MM.1S (cell line): ENCODE measurements at regions not wholly inside any gene's neighbourhood (a gene's known extent, or its start where the extent isn't known, plus 50 kb on each side); places are given as distances from the start of the nearest gene placed in this dataset.
"Not testable (repeated sequence)": the region's sequence is repeated elsewhere in the genome, so short reads cannot be mapped to it uniquely, and the experiment has no call there.

Source experiments
- DNase-seq: peaks from one replicate; pipeline ENCODE4 v3.0.0-alpha.2; 2015
- H2AFZ ChIP-seq: fragments of 300-600 bp; sonication (generic); 2 replicates; pipeline ENCODE4 v1.6.0; 2016; ENCODE audit warnings: antibody characterized with exemption, low read length
- H3F3A ChIP-seq: fragments of 300-600 bp; sonication (generic); 2 replicates; pipeline ENCODE4 v1.6.1; 2016; ENCODE audit warnings: mild to moderate bottlenecking, antibody characterized with exemption, low read length, moderate library complexity, mixed read lengths; ENCODE audit not compliant: insufficient read depth
- H3K27ac ChIP-seq: fragments of 300-600 bp; sonication (generic); 2 replicates; pipeline ENCODE4 v1.5.1; 2016; ENCODE audit warnings: mild to moderate bottlenecking, low read length
- H3K27me3 ChIP-seq: fragments of 300-600 bp; sonication (generic); replicated peaks from 2 replicates; pipeline ENCODE4 v1.6.0; 2016; ENCODE audit warnings: low read length; ENCODE audit not compliant: insufficient read depth
- H3K36me3 ChIP-seq: fragments of 300-600 bp; sonication (generic); replicated peaks from 2 replicates; pipeline ENCODE4 v1.6.1; 2016; ENCODE audit warnings: mild to moderate bottlenecking, low read length, mixed read lengths; ENCODE audit not compliant: insufficient read depth
- H3K4me1 ChIP-seq: fragments of 300-600 bp; sonication (generic); 2 replicates; pipeline ENCODE4 v1.6.1; 2016; ENCODE audit warnings: low read length, mixed read lengths
- H3K4me2 ChIP-seq: fragments of 300-600 bp; sonication (generic); 2 replicates; pipeline ENCODE4 v1.6.0; 2016; ENCODE audit warnings: low read depth, low read length
- H3K4me3 ChIP-seq: fragments of 300-600 bp; sonication (generic); 2 replicates; pipeline ENCODE4 v1.5.1; 2016; ENCODE audit warnings: low read length, mixed read lengths
- H3K79me2 ChIP-seq: fragments of 300-600 bp; sonication (generic); 2 replicates; pipeline ENCODE4 v1.6.1; 2016; ENCODE audit warnings: mixed run types, low read length, mixed read lengths
- H3K9ac ChIP-seq: fragments of 300-600 bp; sonication (generic); 2 replicates; pipeline ENCODE4 v1.6.1; 2016; ENCODE audit warnings: low read length, mixed read lengths
- H3K9me2 ChIP-seq: fragments of 300-600 bp; sonication (generic); replicated peaks from 2 replicates; pipeline ENCODE4 v1.6.1; 2016; ENCODE audit warnings: mild to moderate bottlenecking, low read length, mixed read lengths; ENCODE audit not compliant: insufficient read depth
- H3K9me3 ChIP-seq: fragments of 300-600 bp; sonication (generic); replicated peaks from 2 replicates; pipeline ENCODE4 v1.6.1; 2016; ENCODE audit warnings: mild to moderate bottlenecking, low read length, mixed read lengths; ENCODE audit not compliant: insufficient read depth
- H4K20me1 ChIP-seq: fragments of 300-600 bp; sonication (generic); 2 replicates; pipeline ENCODE4 v1.6.1; 2016; ENCODE audit warnings: mild to moderate bottlenecking, low read length, moderate library complexity, mixed read lengths; ENCODE audit not compliant: insufficient read depth
- CTCF ChIP-seq: fragments of 300-600 bp; sonication (generic); IDR thresholded peaks from 2 replicates; pipeline ENCODE4 v1.5.1; 2016; ENCODE audit warnings: antibody characterized with exemption, low read length, mixed read lengths
- EZH2 ChIP-seq: fragments of 300-600 bp; sonication (generic); optimal IDR thresholded peaks from 2 replicates; pipeline ENCODE3; 2017; ENCODE audit warnings: low read depth, mild to moderate bottlenecking, antibody characterized with exemption, low read length, mixed read lengths
- EZH2phosphoT487 ChIP-seq: fragments of 300-600 bp; sonication (generic); IDR thresholded peaks from 2 replicates; pipeline ENCODE4 v1.6.1; 2018; ENCODE audit warnings: antibody characterized with exemption, low read length

DNA sequence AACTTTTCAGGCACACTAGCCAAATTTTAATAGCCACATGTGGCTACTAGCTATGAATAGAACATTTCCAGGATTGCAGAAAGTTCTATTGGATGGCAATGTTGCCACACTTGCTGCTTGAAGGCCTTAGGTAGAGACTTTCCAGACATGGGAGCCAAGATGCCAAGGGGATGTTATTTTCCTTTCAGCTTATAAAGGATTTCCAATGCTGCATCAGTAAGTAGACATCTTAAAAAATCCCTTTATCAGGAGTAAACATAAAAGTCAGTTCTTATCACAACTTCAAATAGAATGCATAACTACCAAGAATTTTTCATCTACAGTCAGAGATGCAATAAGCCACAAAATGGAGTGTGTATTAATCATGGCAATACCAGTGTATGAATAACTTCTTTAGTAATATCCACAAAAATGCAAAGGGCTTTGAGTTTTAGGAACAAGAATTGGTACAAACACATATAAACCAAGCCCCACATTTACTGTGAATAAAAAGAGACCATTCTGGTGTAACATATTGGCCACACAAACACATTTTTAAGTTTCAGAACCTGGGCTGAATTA is 457.1 kb upstream of the ADAMTS9 start:
- Histone ChIP-seq H3K9me2 (no peaks in the 10 kb centered on the region), H3K79me2 (no peaks in the 10 kb centered on the region), H3K4me3 (no peak overlapping the region), H3K4me2 (no peak overlapping the region), H3K4me1 (no peaks in the 10 kb centered on the region), H3F3A (no peaks in the 10 kb centered on the region), H2AFZ (no peak overlapping the region), H3K36me3 (no peaks in the 10 kb centered on the region), H4K20me1 (no peaks in the 10 kb centered on the region), H3K9ac (no peak overlapping the region), H3K27ac (no peak overlapping the region), H3K27me3 (no peaks in the 10 kb centered on the region), H3K9me3 (no peaks in the 10 kb centered on the region)
- DNase-seq: no peak
- TF ChIP-seq CTCF (no peak), EZH2phosphoT487 (no peak), EZH2 (no peak)

DNA sequence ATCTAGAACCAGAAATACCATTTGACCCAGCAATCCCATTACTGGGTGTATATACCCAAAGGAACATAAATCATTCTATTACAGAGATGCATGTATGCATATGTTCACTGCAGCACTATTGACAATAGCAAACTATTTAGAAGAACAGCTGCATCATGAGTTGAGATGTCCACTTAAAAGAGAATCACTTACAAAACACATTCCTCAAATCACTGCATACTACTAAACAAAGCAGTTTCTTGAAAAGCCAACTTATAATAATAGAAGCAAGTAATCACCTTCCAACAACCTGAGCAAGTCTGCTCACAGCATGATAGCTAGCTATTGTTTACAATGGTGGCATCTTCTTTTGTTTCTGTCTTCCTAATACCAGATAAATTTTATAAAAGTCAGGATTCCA is 454.7 kb upstream of the ADAMTS9 start:
- Histone ChIP-seq H3K9me2 (no peaks in the 10 kb centered on the region), H3K4me2 (no peak overlapping the region), H4K20me1 (no peaks in the 10 kb centered on the region), H3K4me3 (no peak overlapping the region), H3K36me3 (no peaks in the 10 kb centered on the region), H3K9me3 (no peaks in the 10 kb centered on the region), H3K4me1 (no peaks in the 10 kb centered on the region), H3K27ac (no peak overlapping the region), H3K79me2 (no peaks in the 10 kb centered on the region), H2AFZ (no peak overlapping the region), H3F3A (no peaks in the 10 kb centered on the region), H3K27me3 (no peaks in the 10 kb centered on the region), H3K9ac (no peak overlapping the region)
- TF ChIP-seq CTCF (no peak), EZH2phosphoT487 (no peak), EZH2 (no peak)
- no peak for DNase-seq

- Histone ChIP-seq H3K4me3 (no peak overlapping the region), H3K36me3 (no peaks in the 10 kb centered on the region), H3K79me2 (no peaks in the 10 kb centered on the region), H2AFZ (no peak overlapping the region), H3K27me3 (no peaks in the 10 kb centered on the region), H3K4me2 (no peak overlapping the region), H4K20me1 (no peaks in the 10 kb centered on the region), H3K4me1 (no peaks in the 10 kb centered on the region), H3K9ac (no peak overlapping the region), H3F3A (no peaks in the 10 kb centered on the region), H3K9me3 (no peaks in the 10 kb centered on the region), H3K9me2 (no peaks in the 10 kb centered on the region), H3K27ac (no peak overlapping the region)
- no peak for DNase-seq
- TF ChIP-seq EZH2phosphoT487: no peak
- TF ChIP-seq EZH2: no peak
- no peak for TF ChIP-seq CTCF
Observed at GRCh38 chr3:65138556-65138955, 450.8 kb upstream of the ADAMTS9 start.

GRCh38 chr3:65133752-65134151 is 446.0 kb upstream of the ADAMTS9 start:
- DNase-seq, H3K4me3 ChIP-seq: not testable (repeated sequence)

More at GRCh38 chr3:65133752-65134151, 446.0 kb upstream of the ADAMTS9 start:
- H3K9ac ChIP-seq, H3K27ac ChIP-seq, H3F3A ChIP-seq, H3K27me3 ChIP-seq, H3K9me2 ChIP-seq, H2AFZ ChIP-seq, H3K4me1 ChIP-seq, H3K4me2 ChIP-seq, H4K20me1 ChIP-seq, H3K36me3 ChIP-seq, H3K79me2 ChIP-seq, H3K9me3 ChIP-seq: not testable (repeated sequence)
